GM19397 (cell line): ENCODE measurements at regions not wholly inside any gene's neighbourhood (a gene's known extent, or its start where the extent isn't known, plus 50 kb on each side); places are given as distances from the start of the nearest gene placed in this dataset.
"Not testable (repeated sequence)": the region's sequence is repeated elsewhere in the genome, so short reads cannot be mapped to it uniquely, and the experiment has no call there.

Experiments used
- ATAC-seq: cut with Tn5 transposase; IDR thresholded peaks from one replicate; pipeline ENCODE4 v1.9.1; 2021; ENCODE audit warnings: mild to moderate bottlenecking, moderate library complexity; ENCODE audit not compliant: unreplicated experiment

- no peak for ATAC-seq
These were observed 1648.0 kb downstream of the OLFM4 start for GRCh38 chr13:54676526-54677113.

GRCh38 chr13:54682184-54682583 is 1653.6 kb downstream of the OLFM4 start:
- ATAC-seq = no peak

GRCh38 chr13:54687173-54687572 is 1658.6 kb downstream of the OLFM4 start:
- ATAC-seq = no peak

- no peak for ATAC-seq
These were observed 1671.2 kb downstream of the OLFM4 start for GRCh38 chr13:54699831-54700230.

GRCh38 chr13:54705738-54706137 is 1677.1 kb downstream of the OLFM4 start:
- no peak for ATAC-seq

GRCh38 chr13:54706336-54706735 is 1677.7 kb downstream of the OLFM4 start:
- no peak for ATAC-seq

GRCh38 chr13:54709546-54709945 is 1680.9 kb downstream of the OLFM4 start:
- no peak for ATAC-seq

- ATAC-seq = no peak
These were observed 1705.0 kb downstream of the OLFM4 start for GRCh38 chr13:54733639-54734038.

GRCh38 chr13:54737211-54737610 is 1708.6 kb downstream of the OLFM4 start:
- not testable (repeated sequence) for ATAC-seq

- no peak for ATAC-seq
These were observed 1714.4 kb downstream of the OLFM4 start for GRCh38 chr13:54742984-54743383.

GRCh38 chr13:54744747-54745146 is 1716.1 kb downstream of the OLFM4 start:
- no peak for ATAC-seq

GRCh38 chr13:54750521-54750920 is 1721.9 kb downstream of the OLFM4 start:
- no peak for ATAC-seq

- no peak for ATAC-seq
These were observed 1730.2 kb downstream of the OLFM4 start for GRCh38 chr13:54758795-54759194.

- ATAC-seq = no peak
These were observed 1739.6 kb downstream of the OLFM4 start for GRCh38 chr13:54768214-54768613.

GRCh38 chr13:54775501-54776191 is 1747.0 kb downstream of the OLFM4 start:
- ATAC-seq = no peak

- ATAC-seq = no peak
These were observed 1759.1 kb downstream of the OLFM4 start for GRCh38 chr13:54787754-54788153.

- ATAC-seq = no peak
These were observed 1771.1 kb downstream of the OLFM4 start for GRCh38 chr13:54799621-54800226.

GRCh38 chr13:54802226-54802625 is 1773.6 kb downstream of the OLFM4 start:
- ATAC-seq = no peak

GRCh38 chr13:54805743-54806142 is 1777.1 kb downstream of the OLFM4 start:
- no peak for ATAC-seq

- not testable (repeated sequence) for ATAC-seq
These were observed 1793.4 kb downstream of the OLFM4 start for GRCh38 chr13:54821938-54822470.

- ATAC-seq = not testable (repeated sequence)
These were observed 1800.9 kb downstream of the OLFM4 start for GRCh38 chr13:54829391-54830068.
